IMR-90 (cell line): ENCODE measurements at regions not wholly inside any gene's neighbourhood (a gene's known extent, or its start where the extent isn't known, plus 50 kb on each side); places are given as distances from the start of the nearest gene placed in this dataset.

Experiments
- ATAC-seq: fragments of 200-7000 bp; cut with Tn5 transposase; 2 replicates; pipeline ENCODE4 v1.9.1; 2020; ENCODE audit warnings: low read depth, mild to moderate bottlenecking, moderate library complexity
- BruUV-seq: library from RNA; stranded (reverse); fragments of 400-500 nt; replicated peaks from 2 replicates; lab custom pipeline; 2021; lab: Mats Ljungman, UMichigan
- CTCF ChIA-PET: fragments of 300-600 bp; formaldehyde crosslinking; extraction: SDS; loops from one replicate; lab custom pipeline; 2021; ENCODE audit warnings: antibody characterized with exemption; lab: Yijun Ruan, JAX
- POLR2A ChIA-PET: fragments of 300-600 bp; sonication (Branson Sonifier 250); formaldehyde crosslinking; loops from one replicate; lab custom pipeline; 2022; ENCODE audit warnings: antibody characterized with exemption; ENCODE audit not compliant: unreplicated experiment; lab: Charles Lee
- DNase-seq: peaks from one replicate; pipeline ENCODE4 v3.0.0; 2013
- H2AFZ ChIP-seq: replicated peaks from 2 replicates; pipeline ENCODE3; 2013; ENCODE audit warnings: low read length, mild to moderate bottlenecking; ENCODE audit not compliant: poor library complexity
- H2AK5ac ChIP-seq: 2 replicates; pipeline ENCODE4 v1.6.1; 2013; ENCODE audit warnings: low read depth, low read length, inconsistent platforms
- H2AK9ac ChIP-seq: replicated peaks from 2 replicates; pipeline ENCODE3; 2013; ENCODE audit warnings: mild to moderate bottlenecking, low read depth, low read length, moderate library complexity; ENCODE audit not compliant: poor library complexity
- H2BK120ac ChIP-seq: 2 replicates; pipeline ENCODE4 v1.6.1; 2013; ENCODE audit warnings: low read depth, low read length, inconsistent platforms
- H2BK15ac ChIP-seq: 3 replicates; pipeline ENCODE4 v1.6.1; 2013; ENCODE audit warnings: low read depth, low read length, inconsistent platforms
- H2BK20ac ChIP-seq: 2 replicates; pipeline ENCODE4 v1.6.1; 2013; ENCODE audit warnings: low read depth, mild to moderate bottlenecking, inconsistent platforms, low read length, moderate library complexity
- H2BK5ac ChIP-seq: 2 replicates; pipeline ENCODE4 v1.6.1; 2013; ENCODE audit warnings: mild to moderate bottlenecking, low read depth, low read length, inconsistent platforms; ENCODE audit not compliant: poor library complexity, severe bottlenecking
- H3K14ac ChIP-seq: replicated peaks from 2 replicates; pipeline ENCODE4 v1.6.1; 2013; ENCODE audit warnings: low read depth, low read length, inconsistent platforms
- H3K18ac ChIP-seq: 2 replicates; pipeline ENCODE4 v1.6.1; 2013; ENCODE audit warnings: low read depth, low read length, control low read depth
- H3K23ac ChIP-seq: 2 replicates; pipeline ENCODE4 v1.6.1; 2013; ENCODE audit warnings: low read depth, low read length, inconsistent platforms
- H3K27ac ChIP-seq: 2 replicates; pipeline ENCODE4 v1.5.1; 2013; ENCODE audit warnings: mild to moderate bottlenecking, control low read depth, low read length; ENCODE audit not compliant: insufficient read depth
- H3K27me3 ChIP-seq: 2 replicates; pipeline ENCODE4 v1.6.1; 2013; ENCODE audit warnings: low read length; ENCODE audit not compliant: control insufficient read depth, insufficient read depth
- H3K36me3 ChIP-seq: 2 replicates; pipeline ENCODE4 v1.6.1; 2013; ENCODE audit warnings: low read length, mixed read lengths; ENCODE audit not compliant: control insufficient read depth, insufficient read depth
- H3K4ac ChIP-seq: 2 replicates; pipeline ENCODE4 v1.6.1; 2013; ENCODE audit warnings: low read depth, low read length, inconsistent platforms
- H3K4me1 ChIP-seq: 2 replicates; pipeline ENCODE4 v1.6.1; 2013; ENCODE audit warnings: low read length, mixed read lengths; ENCODE audit not compliant: control insufficient read depth, insufficient read depth
- H3K4me2 ChIP-seq: 2 replicates; pipeline ENCODE4 v1.6.1; 2013; ENCODE audit warnings: low read depth, mild to moderate bottlenecking, control low read depth, low read length, moderate library complexity
- H3K4me3 ChIP-seq: 2 replicates; pipeline ENCODE4 v1.5.1; 2013; ENCODE audit warnings: low read depth, mild to moderate bottlenecking, control low read depth, low read length, moderate library complexity; ENCODE audit not compliant: insufficient read depth
- H3K56ac ChIP-seq: 2 replicates; pipeline ENCODE4 v1.6.1; 2013; ENCODE audit warnings: low read length, inconsistent platforms; ENCODE audit not compliant: insufficient read depth; ENCODE audit errors: extremely low read depth
- H3K79me1 ChIP-seq, 2 experiments: 2 replicates each; pipeline ENCODE4 v1.6.1; 2013; ENCODE audit warnings: low read length in 2 of 2, inconsistent platforms in 1 of 2, low read depth in 1 of 2
- H3K9ac ChIP-seq: 2 replicates; pipeline ENCODE4 v1.6.1; 2013; ENCODE audit warnings: low read depth, low read length, control low read depth
- H3K9me1 ChIP-seq: 2 replicates; pipeline ENCODE4 v1.6.1; 2013; ENCODE audit warnings: low read length, inconsistent platforms; ENCODE audit not compliant: insufficient read depth
- H3K9me3 ChIP-seq: 2 replicates; pipeline ENCODE4 v1.6.1; 2013; ENCODE audit warnings: low read length; ENCODE audit not compliant: control insufficient read depth, insufficient read depth
- H4K20me1 ChIP-seq: 2 replicates; pipeline ENCODE4 v1.6.1; 2013; ENCODE audit warnings: low read length, inconsistent platforms; ENCODE audit not compliant: insufficient read depth
- H4K5ac ChIP-seq: 2 replicates; pipeline ENCODE4 v1.6.1; 2013; ENCODE audit warnings: mild to moderate bottlenecking, low read depth, low read length, control low read depth
- H4K8ac ChIP-seq, 2 experiments: 2 replicates each; pipeline ENCODE4 v1.6.1; 2013; ENCODE audit warnings: low read depth in 2 of 2, low read length in 2 of 2, control low read depth in 1 of 2, inconsistent platforms in 1 of 2
- H4K91ac ChIP-seq: 2 replicates; pipeline ENCODE4 v1.6.1; 2013; ENCODE audit warnings: low read depth, low read length, inconsistent platforms; ENCODE audit not compliant: insufficient read depth
- RFX5 ChIP-seq: IDR thresholded peaks from 2 replicates; pipeline ENCODE4 v1.8.0; 2012; ENCODE audit warnings: low read depth, mild to moderate bottlenecking, low read length, moderate library complexity
- WGBS, 2 experiments: methylation state at CpG; one replicate each; pipeline versions ENCODE4 v1.1.5 to v1.1.7; 2013; ENCODE audit warnings: missing lambda C conversion rate in 2 of 2; ENCODE audit not compliant: insufficient read length in 1 of 2; ENCODE audit errors: extremely low coverage in 2 of 2; 5-methylcytosine and 5-hydroxymethylcytosine counted together
- dilution Hi-C: fragments of 300-500 bp; cut with HindIII; formaldehyde crosslinking; loops from one replicate; pipeline ENCODE4 v1.14.3; 2018; ENCODE audit warnings: low sequenced_read_pairs; ENCODE audit not compliant: unreplicated experiment
- in situ Hi-C: fragments of 300-500 bp; cut with MboI; formaldehyde crosslinking; loops from 3 replicates; pipeline ENCODE4 v1.14.3; 2019; ENCODE audit warnings: low sequenced_read_pairs, inconsistent platforms, mixed read lengths
- intact Hi-C: fragments of 100-400 bp; cut with micrococcal nuclease; formaldehyde crosslinking; loops from 2 replicates; pipeline ENCODE4 v1.10.0; 2022

DNA sequence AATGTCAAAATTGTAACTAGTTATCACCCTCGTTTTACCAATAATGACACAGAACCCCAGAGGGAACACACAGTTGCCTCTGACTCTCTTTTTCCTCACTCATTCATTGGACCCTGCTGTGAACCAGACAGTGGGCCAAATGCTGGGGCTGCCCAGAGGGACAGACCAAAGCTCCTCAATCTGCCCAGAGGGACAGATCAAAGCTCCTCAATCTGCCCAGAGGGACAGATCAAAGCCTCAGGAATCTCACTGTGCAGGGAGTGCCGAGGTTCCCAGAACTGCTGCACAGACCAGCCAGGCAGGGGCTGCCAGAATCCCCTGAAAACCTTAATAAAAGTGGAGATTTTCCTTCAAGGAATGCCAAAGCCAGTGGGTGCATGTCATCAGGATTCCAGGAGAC, 179.1 kb downstream of the SOD2 start:
- Histone ChIP-seq H3K14ac (no peak overlapping the region), H4K8ac (no peak overlapping the region), H3K4ac (no peak overlapping the region), H3K79me1 (no peaks in the 10 kb centered on the region), H2AFZ (no peak overlapping the region), H3K4me2 (no peak overlapping the region), H3K27ac (no peak overlapping the region), H3K18ac (no peak overlapping the region), H2AK9ac (no peak overlapping the region), H2BK5ac (no peak overlapping the region), H3K9me3 (no peaks in the 10 kb centered on the region), H3K36me3 (no peaks in the 10 kb centered on the region), H3K4me3 (no peak overlapping the region), H3K27me3 (no peaks in the 10 kb centered on the region), H3K9ac (no peak overlapping the region), H2BK120ac (no peak overlapping the region), H2BK15ac (no peak overlapping the region), H3K56ac (no peak overlapping the region), H4K91ac (no peak overlapping the region), H2BK20ac (no peak overlapping the region), H3K4me1 (no peaks in the 10 kb centered on the region), H4K20me1 (no peaks in the 10 kb centered on the region), H2AK5ac (no peak overlapping the region), H3K9me1 (no peaks in the 10 kb centered on the region), H4K5ac (no peak overlapping the region), H3K23ac (no peak overlapping the region)
- ChIA-PET CTCF (no interaction called here), POLR2A (no interaction called here)
- ATAC-seq: no peak
- intact Hi-C loops: no loop called here
- dilution Hi-C loops: no loop called here
- no peak for DNase-seq
- no TSS peak for BruUV-seq
- in situ Hi-C loops: no loop called here
- 0% methylated on average over 2 of the region's 2 CpGs; no CpG with 5 or more reads in 1 of the 2 experiments for WGBS, 2 experiments
- TF ChIP-seq RFX5: no peak
